HG03571 (cell line): ENCODE measurements at regions not wholly inside any gene's neighbourhood (a gene's known extent, or its start where the extent isn't known, plus 50 kb on each side); places are given as distances from the start of the nearest gene placed in this dataset.

Experiments used
- ATAC-seq: cut with Tn5 transposase; IDR thresholded peaks from one replicate; pipeline ENCODE4 v1.9.1; 2021; ENCODE audit not compliant: unreplicated experiment

- no peak for ATAC-seq
Observed at GRCh38 chr22:48391171-48391711, 1436.4 kb downstream of the BRD1 start.

GRCh38 chr22:48389916-48390315 is 1437.8 kb downstream of the BRD1 start:
- no peak for ATAC-seq

GRCh38 chr22:48382197-48382596 is 1445.5 kb downstream of the BRD1 start:
- no peak for ATAC-seq

- ATAC-seq: no peak
Observed at GRCh38 chr22:48380016-48380665, 1447.5 kb downstream of the BRD1 start.

GRCh38 chr22:48379371-48379770 is 1448.3 kb downstream of the BRD1 start:
- no peak for ATAC-seq

- no peak for ATAC-seq
Observed at GRCh38 chr22:48378673-48379072, 1449.0 kb downstream of the BRD1 start.

GRCh38 chr22:48376936-48377712 is 1450.5 kb downstream of the BRD1 start:
- no peak for ATAC-seq

- no peak for ATAC-seq
Observed at GRCh38 chr22:48376428-48376827, 1451.2 kb downstream of the BRD1 start.

GRCh38 chr22:48373626-48374173 is 1454.0 kb downstream of the BRD1 start:
- ATAC-seq: no peak

GRCh38 chr22:48372390-48372789 is 1455.3 kb downstream of the BRD1 start:
- no peak for ATAC-seq

GRCh38 chr22:48371391-48371790 is 1456.3 kb downstream of the BRD1 start:
- ATAC-seq: no peak

GRCh38 chr22:48370508-48371325 is 1457.0 kb downstream of the BRD1 start:
- no peak for ATAC-seq

GRCh38 chr22:48369789-48370507 is 1457.7 kb downstream of the BRD1 start:
- no peak for ATAC-seq

- no peak for ATAC-seq
Observed at GRCh38 chr22:48368975-48369525, 1458.6 kb downstream of the BRD1 start.

- ATAC-seq: no peak
Observed at GRCh38 chr22:48367731-48368130, 1459.9 kb downstream of the BRD1 start.

GRCh38 chr22:48366591-48366990 is 1461.1 kb downstream of the BRD1 start:
- ATAC-seq: no peak

- no peak for ATAC-seq
Observed at GRCh38 chr22:48366056-48366455, 1461.6 kb downstream of the BRD1 start.

- no peak for ATAC-seq
Observed at GRCh38 chr22:48365386-48365785, 1462.3 kb downstream of the BRD1 start.

- ATAC-seq: no peak
Observed at GRCh38 chr22:48362721-48363404, 1464.8 kb downstream of the BRD1 start.
